ENCODE measurements at regions not wholly inside any gene's neighbourhood (a gene's known extent, or its start where the extent isn't known, plus 50 kb on each side); places are given as distances from the start of the nearest gene placed in this dataset.
"Not testable (repeated sequence)": the region's sequence is repeated elsewhere in the genome, so short reads cannot be mapped to it uniquely, and the experiment has no call there.

- H3K4me3 ChIP-seq, result no peak overlapping the region
- no peak overlapping the region for H3K27ac ChIP-seq
These were observed 1222.4 kb upstream of the USP15 start for GRCh38 chr12:61037792-61038191.

- no peak overlapping the region for H3K4me3 ChIP-seq
- H3K27ac ChIP-seq, result no peak overlapping the region
These were observed 1216.4 kb upstream of the USP15 start for GRCh38 chr12:61043838-61044237.

- H3K4me3 ChIP-seq, result no peak overlapping the region
- H3K27ac ChIP-seq, result no peak overlapping the region
These were observed 1215.4 kb upstream of the USP15 start for GRCh38 chr12:61044766-61045165.

GRCh38 chr12:61070640-61071414 lies 1189.4 kb upstream of the USP15 start:
- H3K27ac ChIP-seq, result no peak overlapping the region
- H3K4me3 ChIP-seq, result no peak overlapping the region

- Histone ChIP-seq H3K27ac (no peak overlapping the region), H3K4me3 (no peak overlapping the region)
These were observed 1187.5 kb upstream of the USP15 start for GRCh38 chr12:61072717-61073116.

GRCh38 chr12:61095111-61095510 lies 1165.1 kb upstream of the USP15 start:
- Histone ChIP-seq H3K4me3 (no peak overlapping the region), H3K27ac (no peak overlapping the region)

- H3K4me3 ChIP-seq, result no peak overlapping the region
- H3K27ac ChIP-seq, result no peak overlapping the region
These were observed 1162.1 kb upstream of the USP15 start for GRCh38 chr12:61098031-61098580.

GRCh38 chr12:61107118-61107517 lies 1153.1 kb upstream of the USP15 start:
- H3K4me3 ChIP-seq, result no peak overlapping the region
- no peak overlapping the region for H3K27ac ChIP-seq

- no peak overlapping the region for H3K4me3 ChIP-seq
- H3K27ac ChIP-seq, result no peak overlapping the region
These were observed 1149.0 kb upstream of the USP15 start for GRCh38 chr12:61111218-61111617.

- H3K27ac ChIP-seq, result no peak overlapping the region
These were observed 1122.4 kb upstream of the USP15 start for GRCh38 chr12:61137677-61138414.

GRCh38 chr12:61138415-61138759 lies 1121.8 kb upstream of the USP15 start:
- no peak overlapping the region for H3K27ac ChIP-seq
- no peak overlapping the region for H3K4me3 ChIP-seq

More at GRCh38 chr12:61137677-61138414, 1122.4 kb upstream of the USP15 start:
- no peak overlapping the region for H3K4me3 ChIP-seq

- H3K4me3 ChIP-seq, result no peak overlapping the region
These were observed 1098.2 kb upstream of the USP15 start for GRCh38 chr12:61161961-61162360.

GRCh38 chr12:61188801-61189595 lies 1071.2 kb upstream of the USP15 start:
- H3K4me3 ChIP-seq, result no peak overlapping the region

More at GRCh38 chr12:61161961-61162360, 1098.2 kb upstream of the USP15 start:
- H3K27ac ChIP-seq, result no peak overlapping the region

GRCh38 chr12:61213646-61214045 lies 1046.6 kb upstream of the USP15 start:
- Histone ChIP-seq H3K4me3 (no peak overlapping the region), H3K27ac (no peak overlapping the region)

More at GRCh38 chr12:61188801-61189595, 1071.2 kb upstream of the USP15 start:
- H3K27ac ChIP-seq, result no peak overlapping the region

- H3K27ac ChIP-seq, result no peak overlapping the region
These were observed 1039.9 kb upstream of the USP15 start for GRCh38 chr12:61220337-61220736.

GRCh38 chr12:61232040-61232439 lies 1028.2 kb upstream of the USP15 start:
- H3K27ac ChIP-seq, result no peak overlapping the region
- no peak overlapping the region for H3K4me3 ChIP-seq

More at GRCh38 chr12:61220337-61220736, 1039.9 kb upstream of the USP15 start:
- no peak overlapping the region for H3K4me3 ChIP-seq

GRCh38 chr12:61250303-61250702 lies 1009.9 kb upstream of the USP15 start:
- Histone ChIP-seq H3K27ac (no peak overlapping the region), H3K4me3 (no peak overlapping the region)

- no peak overlapping the region for H3K27ac ChIP-seq
- no peak overlapping the region for H3K4me3 ChIP-seq
These were observed 1009.1 kb upstream of the USP15 start for GRCh38 chr12:61251076-61251475.

GRCh38 chr12:61254225-61254624 lies 1006.0 kb upstream of the USP15 start:
- Histone ChIP-seq H3K27ac (no peak overlapping the region), H3K4me3 (no peak overlapping the region)

GRCh38 chr12:61264294-61264693 lies 995.9 kb upstream of the USP15 start:
- not testable (repeated sequence) for H3K4me3 ChIP-seq, H3K27ac ChIP-seq
